PFSK-1 (cell line): ENCODE measurements at regions not wholly inside any gene's neighbourhood (a gene's known extent, or its start where the extent isn't known, plus 50 kb on each side); places are given as distances from the start of the nearest gene placed in this dataset.

Experiments
- POLR2AphosphoS5 ChIP-seq: IDR thresholded peaks from 2 replicates; pipeline ENCODE4 v1.6.1; 2012; ENCODE audit warnings: low read depth, mild to moderate bottlenecking, control low read depth, low read length, moderate library complexity
- SIN3A ChIP-seq: IDR thresholded peaks from 2 replicates; pipeline ENCODE4 v1.6.1; 2012; ENCODE audit warnings: mild to moderate bottlenecking, low read length, moderate library complexity, borderline replicate concordance; ENCODE audit not compliant: insufficient read depth
- TAF1 ChIP-seq: IDR thresholded peaks from 2 replicates; pipeline ENCODE4 v1.6.1; 2012; ENCODE audit warnings: low read length, control low read depth, borderline replicate concordance; ENCODE audit not compliant: insufficient read depth
- TF ChIP-seq, protein P1 (sequence below), 2 experiments: IDR thresholded peaks; 2 replicates each; pipeline versions ENCODE4 v1.6.1 to v1.8.0; 2011 to 2012; ENCODE audit warnings: low read depth in 2 of 2, low read length in 2 of 2, control low read depth in 1 of 2, inconsistent platforms in 1 of 2, mild to moderate bottlenecking in 1 of 2, moderate library complexity in 1 of 2; ENCODE audit not compliant: insufficient read depth in 1 of 2

- TF ChIP-seq POLR2AphosphoS5 (no peak), TAF1 (no peak), SIN3A (no peak)
- TF ChIP-seq, protein P1, sequence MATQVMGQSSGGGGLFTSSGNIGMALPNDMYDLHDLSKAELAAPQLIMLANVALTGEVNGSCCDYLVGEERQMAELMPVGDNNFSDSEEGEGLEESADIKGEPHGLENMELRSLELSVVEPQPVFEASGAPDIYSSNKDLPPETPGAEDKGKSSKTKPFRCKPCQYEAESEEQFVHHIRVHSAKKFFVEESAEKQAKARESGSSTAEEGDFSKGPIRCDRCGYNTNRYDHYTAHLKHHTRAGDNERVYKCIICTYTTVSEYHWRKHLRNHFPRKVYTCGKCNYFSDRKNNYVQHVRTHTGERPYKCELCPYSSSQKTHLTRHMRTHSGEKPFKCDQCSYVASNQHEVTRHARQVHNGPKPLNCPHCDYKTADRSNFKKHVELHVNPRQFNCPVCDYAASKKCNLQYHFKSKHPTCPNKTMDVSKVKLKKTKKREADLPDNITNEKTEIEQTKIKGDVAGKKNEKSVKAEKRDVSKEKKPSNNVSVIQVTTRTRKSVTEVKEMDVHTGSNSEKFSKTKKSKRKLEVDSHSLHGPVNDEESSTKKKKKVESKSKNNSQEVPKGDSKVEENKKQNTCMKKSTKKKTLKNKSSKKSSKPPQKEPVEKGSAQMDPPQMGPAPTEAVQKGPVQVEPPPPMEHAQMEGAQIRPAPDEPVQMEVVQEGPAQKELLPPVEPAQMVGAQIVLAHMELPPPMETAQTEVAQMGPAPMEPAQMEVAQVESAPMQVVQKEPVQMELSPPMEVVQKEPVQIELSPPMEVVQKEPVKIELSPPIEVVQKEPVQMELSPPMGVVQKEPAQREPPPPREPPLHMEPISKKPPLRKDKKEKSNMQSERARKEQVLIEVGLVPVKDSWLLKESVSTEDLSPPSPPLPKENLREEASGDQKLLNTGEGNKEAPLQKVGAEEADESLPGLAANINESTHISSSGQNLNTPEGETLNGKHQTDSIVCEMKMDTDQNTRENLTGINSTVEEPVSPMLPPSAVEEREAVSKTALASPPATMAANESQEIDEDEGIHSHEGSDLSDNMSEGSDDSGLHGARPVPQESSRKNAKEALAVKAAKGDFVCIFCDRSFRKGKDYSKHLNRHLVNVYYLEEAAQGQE (IDR thresholded peaks at IDR 0.05; ENCODE audit: insufficient read depth in 1 of 2, low read depth in 2 of 2, low read length in 2 of 2), result no peak
These were observed 174.7 kb upstream of the AHI1 start for GRCh38 chr6:135672256-135672655.
